H9 (cell line): ENCODE measurements at regions not wholly inside any gene's neighbourhood (a gene's known extent, or its start where the extent isn't known, plus 50 kb on each side); places are given as distances from the start of the nearest gene placed in this dataset.
A peak's percentile ranks its signal among the peaks of the same experiment; 100 is the strongest.

ENCODE experiments used
- DNase-seq: peaks from one replicate; pipeline ENCODE4 v3.0.0-alpha.2; 2017
- H2AFZ ChIP-seq: one replicate; pipeline ENCODE4 v1.6.1; 2013; ENCODE audit warnings: mild to moderate bottlenecking, low read length, control low read depth, moderate library complexity
- H2AK5ac ChIP-seq: 2 replicates; pipeline ENCODE4 v1.6.1; 2013; ENCODE audit warnings: low read length, control low read depth, mixed read lengths; ENCODE audit not compliant: insufficient read length
- H2BK120ac ChIP-seq: one replicate; pipeline ENCODE4 v1.6.1; 2013; ENCODE audit warnings: low read depth, mild to moderate bottlenecking, low read length, control low read depth, inconsistent platforms; ENCODE audit not compliant: poor library complexity, severe bottlenecking
- H2BK12ac ChIP-seq: 2 replicates; pipeline ENCODE4 v1.6.1; 2013; ENCODE audit warnings: low read length, control low read depth, mixed read lengths, low read depth; ENCODE audit not compliant: insufficient read length
- H2BK15ac ChIP-seq: 2 replicates; pipeline ENCODE4 v1.6.1; 2013; ENCODE audit warnings: low read depth, low read length, control low read depth
- H2BK20ac ChIP-seq: one replicate; pipeline ENCODE4 v1.6.1; 2013; ENCODE audit warnings: low read depth, mild to moderate bottlenecking, low read length, control low read depth, inconsistent platforms; ENCODE audit not compliant: poor library complexity, severe bottlenecking
- H2BK5ac ChIP-seq: 2 replicates; pipeline ENCODE4 v1.6.1; 2013; ENCODE audit warnings: low read length, control low read depth, mixed read lengths; ENCODE audit not compliant: insufficient read length
- H3K14ac ChIP-seq: 2 replicates; pipeline ENCODE4 v1.6.1; 2013; ENCODE audit warnings: low read length, control low read depth; ENCODE audit not compliant: insufficient read depth
- H3K18ac ChIP-seq: 2 replicates; pipeline ENCODE4 v1.6.1; 2013; ENCODE audit warnings: low read depth, mild to moderate bottlenecking, mixed read lengths, low read length, control low read depth; ENCODE audit not compliant: insufficient read length
- H3K23ac ChIP-seq: 2 replicates; pipeline ENCODE4 v1.6.1; 2013; ENCODE audit warnings: low read length, control low read depth, mixed read lengths, low read depth; ENCODE audit not compliant: insufficient read length
- H3K23me2 ChIP-seq: 2 replicates; pipeline ENCODE4 v1.6.1; 2013; ENCODE audit warnings: low read depth, mild to moderate bottlenecking, mixed read lengths, low read length, control low read depth; ENCODE audit not compliant: insufficient read length, poor library complexity, severe bottlenecking
- H3K27ac ChIP-seq: 2 replicates; pipeline ENCODE4 v1.5.1; 2013; ENCODE audit warnings: low read length, control low read depth, mixed read lengths, low read depth; ENCODE audit not compliant: insufficient read length
- H3K27me3 ChIP-seq: 2 replicates; pipeline ENCODE4 v1.6.1; 2013; ENCODE audit warnings: low read length, control low read depth, inconsistent platforms; ENCODE audit not compliant: insufficient read depth
- H3K4ac ChIP-seq: 2 replicates; pipeline ENCODE4 v1.6.1; 2013; ENCODE audit warnings: low read depth, mild to moderate bottlenecking, control low read depth, inconsistent platforms, low read length, moderate library complexity
- H3K4me1 ChIP-seq: 2 replicates; pipeline ENCODE4 v1.6.1; 2013; ENCODE audit warnings: low read length, control low read depth, inconsistent platforms; ENCODE audit not compliant: insufficient read depth
- H3K4me2 ChIP-seq: 2 replicates; pipeline ENCODE4 v1.6.1; 2013; ENCODE audit warnings: low read length, control low read depth, mixed read lengths; ENCODE audit not compliant: insufficient read length, insufficient read depth
- H3K56ac ChIP-seq: 2 replicates; pipeline ENCODE4 v1.6.1; 2013; ENCODE audit warnings: low read depth, mild to moderate bottlenecking, mixed read lengths, low read length, control low read depth; ENCODE audit not compliant: insufficient read length
- H3K79me1 ChIP-seq: 2 replicates; pipeline ENCODE4 v1.6.1; 2013; ENCODE audit warnings: low read depth, mild to moderate bottlenecking, moderate library complexity, low read length, control low read depth, inconsistent platforms; ENCODE audit not compliant: insufficient read depth, poor library complexity, severe bottlenecking
- H3K79me2 ChIP-seq: 2 replicates; pipeline ENCODE4 v1.6.1; 2013; ENCODE audit warnings: low read length, control low read depth, inconsistent platforms; ENCODE audit not compliant: insufficient read depth
- H3K9ac ChIP-seq: 2 replicates; pipeline ENCODE4 v1.6.1; 2013; ENCODE audit warnings: low read length, control low read depth, mixed read lengths; ENCODE audit not compliant: insufficient read length; ENCODE audit errors: extremely low read depth
- H3K9me3 ChIP-seq: one replicate; pipeline ENCODE4 v1.6.1; 2013; ENCODE audit warnings: low read depth, low read length, inconsistent platforms; ENCODE audit not compliant: control insufficient read depth
- H3T11ph ChIP-seq: one replicate; pipeline ENCODE4 v1.6.1; 2013; ENCODE audit warnings: mild to moderate bottlenecking, low read length, control low read depth, inconsistent platforms
- H4K20me1 ChIP-seq: one replicate; pipeline ENCODE4 v1.6.1; 2013; ENCODE audit not compliant: control insufficient read depth, insufficient read length, insufficient read depth
- H4K5ac ChIP-seq: 2 replicates; pipeline ENCODE4 v1.6.1; 2013; ENCODE audit warnings: low read depth, mild to moderate bottlenecking, mixed read lengths, low read length, control low read depth; ENCODE audit not compliant: insufficient read length
- H4K8ac ChIP-seq: replicated peaks from 2 replicates; pipeline ENCODE4 v1.6.1; 2013; ENCODE audit warnings: low read length, control low read depth, mixed read lengths, low read depth; ENCODE audit not compliant: insufficient read length
- H4K91ac ChIP-seq: 2 replicates; pipeline ENCODE4 v1.6.1; 2013; ENCODE audit warnings: low read depth, mild to moderate bottlenecking, moderate library complexity, mixed read lengths, low read length, control low read depth; ENCODE audit not compliant: insufficient read length
- H3K27ac Mint-ChIP-seq, 3 experiments: 2 replicates in 2 of 3; 3 replicates in 1 of 3; pipeline ENCODE4 v1.8.0; 2020 to 2021; ENCODE audit warnings: mixed read lengths in 3 of 3, mild to moderate bottlenecking in 1 of 3, moderate library complexity in 1 of 3
- H3K27me3 Mint-ChIP-seq: 2 replicates; pipeline ENCODE4 v1.8.0; 2021; ENCODE audit warnings: low read depth, mild to moderate bottlenecking, moderate library complexity, mixed read lengths
- H3K36me3 Mint-ChIP-seq, 3 experiments: 2 replicates in 2 of 3; 3 replicates in 1 of 3; pipeline ENCODE4 v1.8.0; 2020 to 2021; ENCODE audit warnings: low read depth in 3 of 3, mixed read lengths in 3 of 3; ENCODE audit not compliant: insufficient read depth in 1 of 3
- H3K4me1 Mint-ChIP-seq, 2 experiments: 2 replicates each; pipeline ENCODE4 v1.8.0; 2020; ENCODE audit warnings: mixed read lengths in 2 of 2
- H3K4me3 Mint-ChIP-seq, 2 experiments: 2 replicates in 1 of 2; 3 replicates in 1 of 2; pipeline ENCODE4 v1.8.0; 2020 to 2021; ENCODE audit warnings: mild to moderate bottlenecking in 2 of 2, mixed read lengths in 2 of 2, moderate library complexity in 1 of 2
- H3K9me3 Mint-ChIP-seq, 2 experiments: 2 replicates in 1 of 2; 3 replicates in 1 of 2; pipeline ENCODE4 v1.8.0; 2020; ENCODE audit warnings: mild to moderate bottlenecking in 2 of 2, mixed read lengths in 2 of 2, moderate library complexity in 1 of 2
- WGBS: extraction: QIAGEN DNeasy Blood & Tissue Kit; methylation state at CpG from one replicate; pipeline ENCODE4 v1.1.7; 2013; ENCODE audit warnings: missing lambda C conversion rate, low lambda C conversion rate, mixed read lengths; ENCODE audit not compliant: insufficient read length; ENCODE audit errors: extremely low coverage; 5-methylcytosine and 5-hydroxymethylcytosine counted together
- TF ChIP-seq, protein P1 (sequence below): fragments of 200-600 bp; sonication (generic); conservative IDR thresholded peaks from 3 replicates; pipeline ENCODE4 v1.8.0; 2021; ENCODE audit warnings: antibody characterized with exemption, mild to moderate bottlenecking

GRCh38 chr5:3123763-3124157 is 372.3 kb upstream of the IRX2 start:
- no peak overlapping the region for H3T11ph ChIP-seq
- Mint-ChIP-seq H3K36me3 (peaks cover 0 to 4% (median 0%) of the 10 kb centered on the region in 3 experiments; a peak in 1 of 7 replicates), H3K4me3 (peak overlapping the region in 1 of 2 experiments; percentile 59; a peak in 1 of 5 replicates), H3K27me3 (peaks cover 4% of the 10 kb centered on the region), H3K4me1 (peaks cover 68 to 75% of the 10 kb centered on the region in 2 experiments), H3K27ac (peak overlapping the region in 2 of 3 experiments; percentile 77 to 99; a peak in 3 of 7 replicates), H3K9me3 (peaks cover 2 to 4% of the 10 kb centered on the region in 2 experiments; a peak in 2 of 5 replicates)
- H3K4me2 ChIP-seq = no peak overlapping the region
- peaks cover 4% of the 10 kb centered on the region for H3K23me2 ChIP-seq
- H4K91ac ChIP-seq = no peak overlapping the region
- no peak overlapping the region for H2BK5ac ChIP-seq
- WGBS = no CpG with 5 or more reads among the region's 1 CpG
- peaks cover 6% of the 10 kb centered on the region for H3K4me1 ChIP-seq
- no peak overlapping the region for H3K4ac ChIP-seq
- no peak overlapping the region for H2BK120ac ChIP-seq
- no peak overlapping the region for H4K5ac ChIP-seq
- H3K79me1 ChIP-seq = no peaks in the 10 kb centered on the region
- no peak overlapping the region for H2BK12ac ChIP-seq
- no peak overlapping the region for H2AK5ac ChIP-seq
- no peak overlapping the region for H3K18ac ChIP-seq
- H3K14ac ChIP-seq = no peak overlapping the region
- H2BK20ac ChIP-seq = no peak overlapping the region
- H2BK15ac ChIP-seq = no peak overlapping the region
- no peak overlapping the region for H4K8ac ChIP-seq
- TF ChIP-seq, protein P1, sequence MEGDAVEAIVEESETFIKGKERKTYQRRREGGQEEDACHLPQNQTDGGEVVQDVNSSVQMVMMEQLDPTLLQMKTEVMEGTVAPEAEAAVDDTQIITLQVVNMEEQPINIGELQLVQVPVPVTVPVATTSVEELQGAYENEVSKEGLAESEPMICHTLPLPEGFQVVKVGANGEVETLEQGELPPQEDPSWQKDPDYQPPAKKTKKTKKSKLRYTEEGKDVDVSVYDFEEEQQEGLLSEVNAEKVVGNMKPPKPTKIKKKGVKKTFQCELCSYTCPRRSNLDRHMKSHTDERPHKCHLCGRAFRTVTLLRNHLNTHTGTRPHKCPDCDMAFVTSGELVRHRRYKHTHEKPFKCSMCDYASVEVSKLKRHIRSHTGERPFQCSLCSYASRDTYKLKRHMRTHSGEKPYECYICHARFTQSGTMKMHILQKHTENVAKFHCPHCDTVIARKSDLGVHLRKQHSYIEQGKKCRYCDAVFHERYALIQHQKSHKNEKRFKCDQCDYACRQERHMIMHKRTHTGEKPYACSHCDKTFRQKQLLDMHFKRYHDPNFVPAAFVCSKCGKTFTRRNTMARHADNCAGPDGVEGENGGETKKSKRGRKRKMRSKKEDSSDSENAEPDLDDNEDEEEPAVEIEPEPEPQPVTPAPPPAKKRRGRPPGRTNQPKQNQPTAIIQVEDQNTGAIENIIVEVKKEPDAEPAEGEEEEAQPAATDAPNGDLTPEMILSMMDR = no peak
- no peaks in the 10 kb centered on the region for H4K20me1 ChIP-seq
- no peak overlapping the region for H2AFZ ChIP-seq
- H3K23ac ChIP-seq = no peak overlapping the region
- no peak overlapping the region for H3K9ac ChIP-seq
- DNase-seq = no peak
- no peaks in the 10 kb centered on the region for H3K79me2 ChIP-seq
- peaks cover 39% of the 10 kb centered on the region for H3K27me3 ChIP-seq
- no peaks in the 10 kb centered on the region for H3K9me3 ChIP-seq
- no peak overlapping the region for H3K56ac ChIP-seq
- H3K27ac ChIP-seq = no peak overlapping the region
